PC-9 (cell line): ENCODE measurements at regions not wholly inside any gene's neighbourhood (a gene's known extent, or its start where the extent isn't known, plus 50 kb on each side); places are given as distances from the start of the nearest gene placed in this dataset.

Source experiments
- EZH2 ChIP-seq: fragments of 200-600 bp; sonication (generic); IDR thresholded peaks from 2 replicates; pipeline ENCODE4 v1.8.0; 2017; ENCODE audit warnings: antibody characterized with exemption, low read depth
- TF ChIP-seq, protein P1 (sequence below): fragments of 200-600 bp; sonication (generic); conservative IDR thresholded peaks from 2 replicates; pipeline ENCODE4 v1.6.1; 2017; ENCODE audit warnings: mixed run types, antibody characterized with exemption, mild to moderate bottlenecking, moderate library complexity

DNA sequence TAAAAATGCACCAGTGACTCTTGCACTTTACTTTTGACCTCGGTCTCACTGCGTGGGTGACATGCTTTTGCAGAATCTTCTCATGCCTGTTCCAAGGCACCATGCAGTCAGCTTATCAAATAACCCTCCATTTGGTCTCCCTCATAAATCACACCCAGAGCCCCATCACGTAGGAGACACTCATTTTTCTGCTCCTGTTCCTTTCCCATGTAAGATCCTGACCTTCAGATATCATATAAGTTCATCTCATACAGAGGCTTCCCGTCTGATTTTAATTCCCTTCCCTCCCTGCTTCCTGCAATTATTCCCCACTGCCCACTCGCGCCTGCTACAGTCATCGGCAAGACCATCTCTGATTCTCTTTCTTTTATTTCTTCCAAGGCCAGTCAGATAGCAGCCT, 1226.3 kb upstream of the AUTS2 start:
- TF ChIP-seq, protein P1, sequence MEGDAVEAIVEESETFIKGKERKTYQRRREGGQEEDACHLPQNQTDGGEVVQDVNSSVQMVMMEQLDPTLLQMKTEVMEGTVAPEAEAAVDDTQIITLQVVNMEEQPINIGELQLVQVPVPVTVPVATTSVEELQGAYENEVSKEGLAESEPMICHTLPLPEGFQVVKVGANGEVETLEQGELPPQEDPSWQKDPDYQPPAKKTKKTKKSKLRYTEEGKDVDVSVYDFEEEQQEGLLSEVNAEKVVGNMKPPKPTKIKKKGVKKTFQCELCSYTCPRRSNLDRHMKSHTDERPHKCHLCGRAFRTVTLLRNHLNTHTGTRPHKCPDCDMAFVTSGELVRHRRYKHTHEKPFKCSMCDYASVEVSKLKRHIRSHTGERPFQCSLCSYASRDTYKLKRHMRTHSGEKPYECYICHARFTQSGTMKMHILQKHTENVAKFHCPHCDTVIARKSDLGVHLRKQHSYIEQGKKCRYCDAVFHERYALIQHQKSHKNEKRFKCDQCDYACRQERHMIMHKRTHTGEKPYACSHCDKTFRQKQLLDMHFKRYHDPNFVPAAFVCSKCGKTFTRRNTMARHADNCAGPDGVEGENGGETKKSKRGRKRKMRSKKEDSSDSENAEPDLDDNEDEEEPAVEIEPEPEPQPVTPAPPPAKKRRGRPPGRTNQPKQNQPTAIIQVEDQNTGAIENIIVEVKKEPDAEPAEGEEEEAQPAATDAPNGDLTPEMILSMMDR, result no peak
- no peak for TF ChIP-seq EZH2
